Lung (tissue), 11 donors: ENCODE measurements at regions not wholly inside any gene's neighbourhood (a gene's known extent, or its start where the extent isn't known, plus 50 kb on each side); places are given as distances from the start of the nearest gene placed in this dataset.

ENCODE experiments used
- ATAC-seq: fragments of 200-7000 bp; cut with Tn5 transposase; one replicate; pipeline ENCODE4 v1.9.1; 2020; ENCODE audit warnings: moderate number of reproducible peaks; ENCODE audit not compliant: insufficient read depth, low FRiP score
- DNase-seq, 3 donors: peaks; one replicate each; pipeline ENCODE4 v3.0.0-alpha.2; 2013 to 2017
- H3K27ac ChIP-seq, 2 donors: one replicate each; pipeline ENCODE4 v1.5.1; 2013; ENCODE audit warnings: mild to moderate bottlenecking in 2 of 2, moderate library complexity in 2 of 2, control low read depth in 1 of 2, inconsistent platforms in 1 of 2, low read depth in 1 of 2, low read length in 1 of 2
- H3K27me3 ChIP-seq, 3 donors: one replicate each; pipeline ENCODE4 v1.5.1; 2013; ENCODE audit warnings: low read length in 2 of 3; ENCODE audit not compliant: control insufficient read depth in 3 of 3, insufficient read depth in 3 of 3
- H3K36me3 ChIP-seq, 4 donors: one replicate each; pipeline ENCODE4 v1.5.1; 2013; ENCODE audit warnings: low read length in 4 of 4, mild to moderate bottlenecking in 1 of 4, moderate library complexity in 1 of 4; ENCODE audit not compliant: control insufficient read depth in 4 of 4, insufficient read depth in 4 of 4
- H3K4me1 ChIP-seq, 5 donors: one replicate each; pipeline ENCODE4 v1.5.1; 2013; ENCODE audit warnings: low read length in 5 of 5, mild to moderate bottlenecking in 2 of 5, moderate library complexity in 1 of 5; ENCODE audit not compliant: control insufficient read depth in 5 of 5, insufficient read depth in 5 of 5
- H3K4me3 ChIP-seq: one replicate; pipeline ENCODE4 v1.5.1; 2013; ENCODE audit warnings: mild to moderate bottlenecking, control low read depth, moderate library complexity
- H3K9ac ChIP-seq, 2 donors: one replicate each; pipeline ENCODE4 v1.5.1; 2013; ENCODE audit warnings: low read length in 2 of 2, control low read depth in 1 of 2; ENCODE audit not compliant: insufficient read depth in 1 of 2
- H3K9me3 ChIP-seq, 4 donors: one replicate each; pipeline ENCODE4 v1.5.1; 2013; ENCODE audit warnings: low read length in 3 of 4, mild to moderate bottlenecking in 1 of 4, moderate library complexity in 1 of 4; ENCODE audit not compliant: control insufficient read depth in 4 of 4, insufficient read depth in 3 of 4
- CTCF ChIP-seq: IDR thresholded peaks from 2 replicates; pipeline ENCODE4 v1.5.1; 2012; ENCODE audit warnings: mild to moderate bottlenecking; ENCODE audit errors: control extremely low read depth, extremely low read depth
- WGBS, 2 donors: extraction: QIAGEN DNeasy Blood & Tissue Kit; methylation state at CpG; one replicate each; pipeline ENCODE4 v1.1.7; 2013; 5-methylcytosine and 5-hydroxymethylcytosine counted together
- donor health status: control.
- donor health status: control.
- donor health status: Bipolar disorder and iron deficiency.
- donor health status: healthy.
- donor health status: DM: yes; HTN: yes; CAD: no.

DNA sequence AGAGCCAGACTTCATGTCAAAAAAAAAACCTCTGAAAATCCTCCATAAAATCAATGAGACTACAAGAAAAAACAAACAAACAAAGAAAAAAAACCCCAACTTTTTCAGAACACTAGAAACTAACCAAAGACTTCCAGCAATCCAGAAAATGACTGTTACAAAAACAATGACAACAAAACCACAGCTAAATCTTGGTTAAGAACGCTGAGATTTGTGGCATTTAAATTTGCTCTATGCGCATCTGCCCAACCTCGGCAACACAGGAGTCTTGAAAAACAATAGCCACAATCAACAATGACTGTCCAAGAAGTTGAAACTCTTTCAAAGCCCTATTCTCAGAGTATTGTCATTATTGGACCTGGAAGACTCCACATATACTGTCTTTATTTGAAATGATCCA is 402.4 kb downstream of the ZFHX3 start:
- WGBS, 2 donors: 85 to 86% methylated on average over 3 of the region's 3 CpGs
- H3K27me3 ChIP-seq: no peaks in the 10 kb centered on the region

GRCh38 chr16:72644911-72645310 is 403.0 kb downstream of the ZFHX3 start:
- Histone ChIP-seq H3K9me3 (peaks cover 0 to 5% (median 2%) of the 10 kb centered on the region in 4 donors), H3K27ac (no peak overlapping the region), H3K4me3 (no peak overlapping the region), H3K36me3 (no peaks in the 10 kb centered on the region), H3K27me3 (no peaks in the 10 kb centered on the region), H3K4me1 (no peaks in the 10 kb centered on the region), H3K9ac (no peak overlapping the region)
- ATAC-seq (no peak), DNase-seq (no peak)
- TF ChIP-seq CTCF: no peak

More for the DNA sequence above, 402.4 kb downstream of the ZFHX3 start:
- Histone ChIP-seq H3K4me3 (no peak overlapping the region), H3K9me3 (peaks cover 0 to 3% (median under 1%) of the 10 kb centered on the region in 4 donors), H3K4me1 (no peaks in the 10 kb centered on the region), H3K27ac (no peak overlapping the region), H3K9ac (no peak overlapping the region), H3K36me3 (no peaks in the 10 kb centered on the region)
- no peak for DNase-seq
- TF ChIP-seq CTCF: no peak
- ATAC-seq: no peak

DNA sequence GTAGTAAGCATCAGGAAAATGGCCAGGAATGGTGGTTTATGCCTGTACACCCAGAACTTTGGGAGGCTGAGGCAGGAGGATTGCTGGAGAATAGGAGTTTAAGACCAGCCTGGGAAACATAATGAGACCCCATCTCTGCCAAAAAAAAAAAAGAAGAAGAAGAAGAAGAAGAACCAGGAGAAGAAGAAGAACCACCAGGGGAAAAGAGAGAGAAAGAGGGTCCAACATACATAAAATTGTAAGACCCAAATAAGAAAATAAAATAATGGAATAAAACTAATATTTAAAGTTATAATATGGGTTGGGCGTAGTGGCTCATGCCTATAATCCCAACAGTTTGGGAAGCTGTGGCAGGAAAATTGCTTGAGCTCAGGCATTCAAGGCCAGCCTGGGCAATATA is 408.4 kb downstream of the ZFHX3 start:
- H3K27me3 ChIP-seq: no peaks in the 10 kb centered on the region
- H3K27ac ChIP-seq: no peak overlapping the region
- 96 to 100% methylated on average over 1 of the region's 1 CpG for WGBS, 2 donors
- DNase-seq (no peak), ATAC-seq (no peak)
- TF ChIP-seq CTCF: no peak
- peaks cover 0 to 8% (median 2%) of the 10 kb centered on the region in 4 donors for H3K9me3 ChIP-seq
- no peak overlapping the region for H3K9ac ChIP-seq
- H3K36me3 ChIP-seq: no peaks in the 10 kb centered on the region
- H3K4me3 ChIP-seq: no peak overlapping the region
- no peaks in the 10 kb centered on the region for H3K4me1 ChIP-seq

- ATAC-seq (no peak), DNase-seq (peak in 1 of 3 donors; percentile 27)
- no peaks in the 10 kb centered on the region for H3K27me3 ChIP-seq
- no peaks in the 10 kb centered on the region for H3K36me3 ChIP-seq
- no peak overlapping the region for H3K9ac ChIP-seq
- H3K4me1 ChIP-seq: no peaks in the 10 kb centered on the region
- no peak overlapping the region for H3K27ac ChIP-seq
- no peak for TF ChIP-seq CTCF
- no peak overlapping the region for H3K4me3 ChIP-seq
- H3K9me3 ChIP-seq: peaks cover 0 to 6% (median 1%) of the 10 kb centered on the region in 4 donors
- 85 to 90% methylated on average over 1 of the region's 1 CpG for WGBS, 2 donors
Measured at GRCh38 chr16:72637306-72637705, 410.6 kb downstream of the ZFHX3 start.
